ENCODE measurements at regions not wholly inside any gene's neighbourhood (a gene's known extent, or its start where the extent isn't known, plus 50 kb on each side); places are given as distances from the start of the nearest gene placed in this dataset.

DNA sequence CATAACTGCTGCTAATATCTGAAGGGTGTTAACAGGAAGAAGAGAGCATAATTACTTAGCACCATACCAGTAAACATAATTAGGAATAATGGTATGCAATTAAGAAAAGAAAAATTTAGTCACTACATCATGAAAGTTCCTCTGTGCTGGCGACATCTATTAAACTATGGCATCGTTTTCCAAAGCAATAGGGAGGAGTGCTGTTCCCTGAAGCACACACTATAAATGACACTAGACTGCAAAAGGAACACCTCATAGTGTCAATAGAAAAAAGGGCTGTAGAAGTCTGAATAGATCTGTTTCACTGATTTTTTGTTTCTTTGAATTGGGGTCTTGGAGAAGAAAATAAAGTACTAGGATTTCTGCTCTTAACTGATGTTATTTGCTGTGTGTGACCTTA is 773.6 kb upstream of the B3GALT2 start:
- Histone ChIP-seq H3K4me1 (ENCODE audit: control insufficient read depth, insufficient read depth, low read length) (no peaks in the 10 kb centered on the region), H3K36me3 (ENCODE audit: control insufficient read depth, insufficient read depth, low read length) (no peaks in the 10 kb centered on the region), H3K4me3 (ENCODE audit: low read length) (no peak overlapping the region), H3K27ac (ENCODE audit: low read length) (no peak overlapping the region), H3K9me3 (ENCODE audit: control insufficient read depth, insufficient read depth, low read length) (no peaks in the 10 kb centered on the region), H3K27me3 (ENCODE audit: control insufficient read depth, insufficient read depth, low read length) (no peaks in the 10 kb centered on the region)
- whole genome bisulfite sequencing (ENCODE audit: insufficient coverage, insufficient read length): no CpG with 5 or more reads among the region's 2 CpGs
- DNase-seq (ENCODE audit: low read depth, low spot score): no peak

DNA sequence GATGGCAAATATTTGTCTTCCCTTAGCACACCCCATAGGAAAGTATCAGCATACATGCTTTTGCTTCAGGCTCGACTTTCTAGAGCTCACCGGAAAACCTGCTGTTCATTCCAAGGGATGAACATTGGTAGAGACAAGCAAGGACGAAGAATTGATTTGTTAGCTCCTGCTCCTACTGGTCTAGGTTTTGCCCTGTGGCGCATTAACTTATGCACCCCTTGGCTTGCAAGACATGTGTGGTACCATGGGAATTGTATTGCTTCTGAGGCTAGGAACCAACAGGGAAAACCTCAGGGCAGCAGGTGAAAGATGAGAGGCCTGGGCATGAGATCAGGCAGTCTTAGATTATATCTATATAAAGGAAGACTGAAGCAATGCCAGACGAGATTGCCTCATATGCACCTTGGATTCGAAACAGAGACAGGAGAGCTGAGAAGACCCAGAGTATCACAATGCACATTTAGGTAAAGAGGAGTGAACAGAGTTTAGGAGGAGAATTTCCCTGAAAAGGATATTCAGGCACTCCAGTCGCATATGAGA is 771.2 kb upstream of the B3GALT2 start:
- no peaks in the 10 kb centered on the region for H3K4me1 ChIP-seq (ENCODE audit: control insufficient read depth, insufficient read depth, low read length)
- H3K36me3 ChIP-seq (ENCODE audit: control insufficient read depth, insufficient read depth, low read length): no peaks in the 10 kb centered on the region
- no peak overlapping the region for H3K4me3 ChIP-seq (ENCODE audit: low read length)
- DNase-seq (ENCODE audit: low read depth, low spot score): no peak
- no CpG with 5 or more reads among the region's 7 CpGs for WGBS (ENCODE audit: insufficient coverage, insufficient read length)
- no peaks in the 10 kb centered on the region for H3K27me3 ChIP-seq (ENCODE audit: control insufficient read depth, insufficient read depth, low read length)
- H3K9me3 ChIP-seq (ENCODE audit: control insufficient read depth, insufficient read depth, low read length): no peaks in the 10 kb centered on the region
- no peak overlapping the region for H3K27ac ChIP-seq (ENCODE audit: low read length)

- H3K4me3 ChIP-seq (ENCODE audit: low read length): no peak overlapping the region
- no peaks in the 10 kb centered on the region for H3K9me3 ChIP-seq (ENCODE audit: control insufficient read depth, insufficient read depth, low read length)
- no peak overlapping the region for H3K27ac ChIP-seq (ENCODE audit: low read length)
- no peaks in the 10 kb centered on the region for H3K27me3 ChIP-seq (ENCODE audit: control insufficient read depth, insufficient read depth, low read length)
- H3K36me3 ChIP-seq (ENCODE audit: control insufficient read depth, insufficient read depth, low read length): no peaks in the 10 kb centered on the region
- DNase-seq (ENCODE audit: low read depth, low spot score): no peak
- no CpG with 5 or more reads among the region's 1 CpG for WGBS (ENCODE audit: insufficient coverage, insufficient read length)
- H3K4me1 ChIP-seq (ENCODE audit: control insufficient read depth, insufficient read depth, low read length): no peaks in the 10 kb centered on the region
These were observed 766.5 kb upstream of the B3GALT2 start for GRCh38 chr1:193952778-193953374.

DNA sequence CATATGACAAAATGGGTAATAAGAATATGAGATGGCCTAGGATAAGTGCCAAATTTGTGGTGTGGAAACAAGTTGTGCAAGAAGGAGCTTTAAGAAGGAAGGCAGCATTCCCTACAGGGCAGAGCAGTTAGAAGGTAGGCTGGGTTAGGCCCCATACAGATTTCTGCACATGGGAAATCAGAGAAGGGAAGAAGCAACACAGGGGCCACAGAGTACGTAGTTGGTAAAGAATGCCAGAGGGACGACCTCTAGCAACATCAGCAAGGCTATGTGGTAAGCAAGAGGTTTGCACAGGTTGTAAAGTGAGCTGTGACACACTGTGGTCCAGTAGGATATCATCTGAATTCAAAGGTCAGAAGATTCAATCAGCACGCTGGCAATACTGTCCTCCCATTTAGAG is 765.6 kb upstream of the B3GALT2 start:
- WGBS (ENCODE audit: insufficient coverage, insufficient read length): no CpG with 5 or more reads among the region's 3 CpGs
- no peaks in the 10 kb centered on the region for H3K36me3 ChIP-seq (ENCODE audit: control insufficient read depth, insufficient read depth, low read length)
- no peak overlapping the region for H3K4me3 ChIP-seq (ENCODE audit: low read length)
- H3K9me3 ChIP-seq (ENCODE audit: control insufficient read depth, insufficient read depth, low read length): no peaks in the 10 kb centered on the region
- no peaks in the 10 kb centered on the region for H3K27me3 ChIP-seq (ENCODE audit: control insufficient read depth, insufficient read depth, low read length)
- H3K27ac ChIP-seq (ENCODE audit: low read length): no peak overlapping the region
- DNase-seq (ENCODE audit: low read depth, low spot score): no peak
- H3K4me1 ChIP-seq (ENCODE audit: control insufficient read depth, insufficient read depth, low read length): no peaks in the 10 kb centered on the region

- H3K4me1 ChIP-seq (ENCODE audit: control insufficient read depth, insufficient read depth, low read length): no peaks in the 10 kb centered on the region
- H3K27me3 ChIP-seq (ENCODE audit: control insufficient read depth, insufficient read depth, low read length): no peaks in the 10 kb centered on the region
- no peaks in the 10 kb centered on the region for H3K36me3 ChIP-seq (ENCODE audit: control insufficient read depth, insufficient read depth, low read length)
- no peak overlapping the region for H3K27ac ChIP-seq (ENCODE audit: low read length)
- no peak for DNase-seq (ENCODE audit: low read depth, low spot score)
- no peak overlapping the region for H3K4me3 ChIP-seq (ENCODE audit: low read length)
- H3K9me3 ChIP-seq (ENCODE audit: control insufficient read depth, insufficient read depth, low read length): no peaks in the 10 kb centered on the region
These were observed 758.0 kb upstream of the B3GALT2 start for GRCh38 chr1:193944454-193944853.

DNA sequence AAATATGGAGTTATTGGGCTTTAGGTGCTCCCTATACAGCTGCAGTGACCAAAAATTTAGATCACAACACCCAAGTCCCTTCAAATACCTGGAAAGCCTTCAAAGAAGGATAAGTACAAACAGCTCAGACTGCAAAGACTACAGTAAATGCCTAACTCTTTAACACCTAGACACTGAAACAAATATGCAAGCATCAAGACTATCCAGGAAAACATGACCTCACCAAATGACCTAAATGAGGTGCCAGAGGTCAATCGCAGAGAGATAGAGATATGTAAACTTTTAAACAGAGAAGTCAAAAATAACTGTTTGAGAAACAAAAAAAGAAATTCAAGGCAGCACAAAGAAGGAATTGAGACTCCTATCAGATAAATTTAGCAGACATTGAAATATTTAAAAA is 753.8 kb upstream of the B3GALT2 start:
- H3K9me3 ChIP-seq (ENCODE audit: control insufficient read depth, insufficient read depth, low read length): no peaks in the 10 kb centered on the region
- H3K27ac ChIP-seq (ENCODE audit: low read length): no peak overlapping the region
- no peak for DNase-seq (ENCODE audit: low read depth, low spot score)
- H3K27me3 ChIP-seq (ENCODE audit: control insufficient read depth, insufficient read depth, low read length): no peaks in the 10 kb centered on the region
- no peak overlapping the region for H3K4me3 ChIP-seq (ENCODE audit: low read length)
- H3K36me3 ChIP-seq (ENCODE audit: control insufficient read depth, insufficient read depth, low read length): no peaks in the 10 kb centered on the region
- no CpG with 5 or more reads among the region's 1 CpG for WGBS (ENCODE audit: insufficient coverage, insufficient read length)
- H3K4me1 ChIP-seq (ENCODE audit: control insufficient read depth, insufficient read depth, low read length): no peaks in the 10 kb centered on the region

GRCh38 chr1:193939585-193939984 is 753.2 kb upstream of the B3GALT2 start:
- no CpG with 5 or more reads among the region's 3 CpGs for WGBS (ENCODE audit: insufficient coverage, insufficient read length)
- no peaks in the 10 kb centered on the region for H3K27me3 ChIP-seq (ENCODE audit: control insufficient read depth, insufficient read depth, low read length)
- H3K27ac ChIP-seq (ENCODE audit: low read length): no peak overlapping the region
- no peak for DNase-seq (ENCODE audit: low read depth, low spot score)
- H3K9me3 ChIP-seq (ENCODE audit: control insufficient read depth, insufficient read depth, low read length): no peaks in the 10 kb centered on the region
- H3K4me1 ChIP-seq (ENCODE audit: control insufficient read depth, insufficient read depth, low read length): no peaks in the 10 kb centered on the region; the same call in 1 of the 2 replicates
- H3K36me3 ChIP-seq (ENCODE audit: control insufficient read depth, insufficient read depth, low read length): no peaks in the 10 kb centered on the region
- H3K4me3 ChIP-seq (ENCODE audit: low read length): no peak overlapping the region

- Histone ChIP-seq H3K4me3 (ENCODE audit: low read length) (no peak overlapping the region), H3K27ac (ENCODE audit: low read length) (no peak overlapping the region), H3K27me3 (ENCODE audit: control insufficient read depth, insufficient read depth, low read length) (no peaks in the 10 kb centered on the region), H3K36me3 (ENCODE audit: control insufficient read depth, insufficient read depth, low read length) (no peaks in the 10 kb centered on the region), H3K9me3 (ENCODE audit: control insufficient read depth, insufficient read depth, low read length) (no peaks in the 10 kb centered on the region), H3K4me1 (ENCODE audit: control insufficient read depth, insufficient read depth, low read length) (no peaks in the 10 kb centered on the region; the same call in 1 of the 2 replicates)
- DNase-seq (ENCODE audit: low read depth, low spot score): no peak
- no CpG with 5 or more reads among the region's 1 CpG for WGBS (ENCODE audit: insufficient coverage, insufficient read length)
These were observed 750.9 kb upstream of the B3GALT2 start for GRCh38 chr1:193937308-193937707.

DNA sequence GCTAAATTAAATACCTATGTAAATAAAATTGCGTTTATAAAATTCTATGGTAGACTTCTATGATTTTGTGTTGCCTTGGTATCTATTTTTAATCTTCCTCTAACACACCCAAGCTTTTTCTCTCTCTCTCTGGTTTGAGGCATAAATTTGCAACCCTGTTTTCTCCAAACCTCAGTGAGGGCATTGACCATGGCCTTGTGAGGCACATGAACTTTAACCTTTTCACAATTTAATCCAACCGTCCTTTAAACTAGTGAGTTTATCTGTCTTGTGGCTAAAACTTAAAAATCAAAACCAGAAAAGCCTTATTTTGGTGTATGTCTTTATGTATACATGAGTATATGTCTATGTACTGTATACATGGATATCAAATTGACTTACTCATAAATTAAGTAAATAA is 746.6 kb upstream of the B3GALT2 start:
- H3K27ac ChIP-seq (ENCODE audit: low read length): no peak overlapping the region
- WGBS (ENCODE audit: insufficient coverage, insufficient read length): no CpG with 5 or more reads among the region's 2 CpGs
- no peak for DNase-seq (ENCODE audit: low read depth, low spot score)
- H3K9me3 ChIP-seq (ENCODE audit: control insufficient read depth, insufficient read depth, low read length): no peaks in the 10 kb centered on the region
- H3K4me3 ChIP-seq (ENCODE audit: low read length): no peak overlapping the region
- no peaks in the 10 kb centered on the region for H3K36me3 ChIP-seq (ENCODE audit: control insufficient read depth, insufficient read depth, low read length)
- no peaks in the 10 kb centered on the region; the same call in 1 of the 2 replicates for H3K4me1 ChIP-seq (ENCODE audit: control insufficient read depth, insufficient read depth, low read length)
- no peaks in the 10 kb centered on the region for H3K27me3 ChIP-seq (ENCODE audit: control insufficient read depth, insufficient read depth, low read length)

DNA sequence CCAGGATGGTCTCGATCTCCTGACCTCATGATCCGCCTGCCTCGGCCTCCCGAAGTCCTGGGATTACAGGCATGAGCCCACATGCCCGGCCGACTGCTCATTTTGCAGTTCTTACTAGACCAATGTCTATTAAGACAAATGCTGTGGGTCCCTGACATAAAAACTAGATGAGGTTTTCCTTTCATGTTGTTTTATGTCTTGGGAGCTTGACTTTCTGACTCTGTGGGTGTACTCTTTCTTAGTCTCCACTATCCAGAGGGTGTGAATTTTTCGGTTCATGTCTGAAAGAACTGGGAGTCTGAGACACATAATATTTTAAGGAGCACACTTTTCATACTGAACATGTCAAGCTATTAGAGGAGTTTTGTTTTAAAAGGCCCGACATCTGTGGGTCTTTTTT is 744.9 kb upstream of the B3GALT2 start:
- Histone ChIP-seq H3K4me1 (ENCODE audit: control insufficient read depth, insufficient read depth, low read length) (no peaks in the 10 kb centered on the region; the same call in 1 of the 2 replicates), H3K4me3 (ENCODE audit: low read length) (no peak overlapping the region), H3K27me3 (ENCODE audit: control insufficient read depth, insufficient read depth, low read length) (no peaks in the 10 kb centered on the region), H3K9me3 (ENCODE audit: control insufficient read depth, insufficient read depth, low read length) (peaks cover 6% of the 10 kb centered on the region), H3K27ac (ENCODE audit: low read length) (no peak overlapping the region), H3K36me3 (ENCODE audit: control insufficient read depth, insufficient read depth, low read length) (0 out of 2 replicates have a peak, but pooled peaks cover 3% of the 10 kb centered on the region)
- WGBS (ENCODE audit: insufficient coverage, insufficient read length): no CpG with 5 or more reads among the region's 8 CpGs
- DNase-seq (ENCODE audit: low read depth, low spot score): no peak

DNA sequence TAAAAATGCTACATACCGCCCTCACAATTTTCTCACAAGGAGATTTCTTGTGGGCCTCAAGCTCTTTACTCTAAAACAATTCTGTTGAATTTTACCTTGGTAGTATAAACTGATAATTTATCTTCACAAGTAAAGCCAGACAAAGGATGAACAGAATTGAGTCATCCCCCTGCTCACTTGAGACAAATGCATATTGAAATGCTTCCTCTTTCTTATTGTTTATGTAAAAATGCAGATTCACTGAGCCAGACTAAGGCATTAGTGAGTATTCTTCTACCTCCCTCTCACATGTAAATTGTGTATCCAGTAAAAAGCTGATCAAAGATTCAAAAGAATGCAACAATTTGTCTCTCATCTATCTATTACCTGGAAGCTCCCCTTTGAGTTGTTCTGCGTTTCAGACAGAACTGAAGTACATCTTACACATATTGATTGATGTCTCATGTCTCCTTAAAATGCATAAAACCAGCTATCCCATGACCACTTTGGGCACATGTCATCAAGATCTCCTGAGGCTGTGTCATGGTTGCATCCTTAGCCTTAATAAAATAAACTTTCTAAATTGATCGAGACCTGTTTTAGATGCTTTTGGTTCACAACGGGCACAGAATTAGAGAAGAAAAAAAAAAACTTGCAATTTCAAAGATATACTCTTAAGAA is 743.1 kb upstream of the B3GALT2 start:
- Histone ChIP-seq H3K4me3 (ENCODE audit: low read length) (no peak overlapping the region), H3K27me3 (ENCODE audit: control insufficient read depth, insufficient read depth, low read length) (no peaks in the 10 kb centered on the region), H3K27ac (ENCODE audit: low read length) (no peak overlapping the region), H3K36me3 (ENCODE audit: control insufficient read depth, insufficient read depth, low read length) (0 out of 2 replicates have a peak, but pooled peaks cover 3% of the 10 kb centered on the region), H3K9me3 (ENCODE audit: control insufficient read depth, insufficient read depth, low read length) (peaks cover 6% of the 10 kb centered on the region), H3K4me1 (ENCODE audit: control insufficient read depth, insufficient read depth, low read length) (no peaks in the 10 kb centered on the region)
- DNase-seq (ENCODE audit: low read depth, low spot score): no peak
- WGBS (ENCODE audit: insufficient coverage, insufficient read length): no CpG with 5 or more reads among the region's 4 CpGs

All from iPS DF 6.9 (cell line).